ENCODE measurements at regions not wholly inside any gene's neighbourhood (a gene's known extent, or its start where the extent isn't known, plus 50 kb on each side); places are given as distances from the start of the nearest gene placed in this dataset.

DNA sequence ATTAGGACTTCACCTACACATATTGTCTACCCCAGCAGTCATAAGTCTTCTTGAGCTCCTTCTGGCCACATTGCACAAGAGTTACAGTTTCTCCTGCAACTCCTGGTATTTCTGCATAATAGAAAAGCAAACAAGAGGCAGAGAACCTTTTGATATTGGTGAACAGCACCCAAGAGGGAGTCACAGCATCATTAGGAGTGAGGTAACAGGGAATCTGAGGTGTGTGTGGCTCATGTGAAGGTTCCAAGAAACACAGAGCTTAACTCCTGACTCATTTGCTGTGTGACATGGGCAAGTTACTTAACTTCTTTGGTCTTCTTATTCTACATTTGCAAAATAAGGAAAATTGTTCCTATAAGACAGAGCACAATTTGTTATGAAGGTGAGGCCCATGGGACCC is 374.6 kb downstream of the INSC start:
- CTCF ChIA-PET = no interaction called here
- no peak for DNase-seq (ENCODE audit: low read depth, low spot score)
- POLR2A ChIA-PET = no interaction called here

More for the DNA sequence above, 374.6 kb downstream of the INSC start:
- no peaks in the 10 kb centered on the region for H3K9me3 ChIP-seq (ENCODE audit: control insufficient read depth in 1 of 2, insufficient read depth in 1 of 2, low read depth in 1 of 2, low read length in 2 of 2)
- BruUV-seq (replicated peaks) = no TSS peak
- no peaks in the 10 kb centered on the region for H3K79me2 ChIP-seq (ENCODE audit: insufficient read depth, low read length)
- no peak overlapping the region for H3K27ac ChIP-seq (ENCODE audit: low read depth, low read length)
- no peak overlapping the region for H3K9ac ChIP-seq (ENCODE audit: low read length)
- no peak overlapping the region for H2AFZ ChIP-seq (ENCODE audit: low read depth, low read length, poor library complexity, severe bottlenecking)
- no peak for TF ChIP-seq POLR2A (IDR thresholded peaks at IDR 0.05; ENCODE audit: borderline replicate concordance, extremely low read depth, insufficient read depth, insufficient read length)
- TF ChIP-seq, protein P1, sequence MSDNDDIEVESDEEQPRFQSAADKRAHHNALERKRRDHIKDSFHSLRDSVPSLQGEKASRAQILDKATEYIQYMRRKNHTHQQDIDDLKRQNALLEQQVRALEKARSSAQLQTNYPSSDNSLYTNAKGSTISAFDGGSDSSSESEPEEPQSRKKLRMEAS (IDR thresholded peaks at IDR 0.05) = no peak
- no peak for TF ChIP-seq EGR1 (IDR thresholded peaks at IDR 0.05; ENCODE audit: low read depth)
- TF ChIP-seq JUND (IDR thresholded peaks at IDR 0.05) = no peak
- TF ChIP-seq, protein P2, sequence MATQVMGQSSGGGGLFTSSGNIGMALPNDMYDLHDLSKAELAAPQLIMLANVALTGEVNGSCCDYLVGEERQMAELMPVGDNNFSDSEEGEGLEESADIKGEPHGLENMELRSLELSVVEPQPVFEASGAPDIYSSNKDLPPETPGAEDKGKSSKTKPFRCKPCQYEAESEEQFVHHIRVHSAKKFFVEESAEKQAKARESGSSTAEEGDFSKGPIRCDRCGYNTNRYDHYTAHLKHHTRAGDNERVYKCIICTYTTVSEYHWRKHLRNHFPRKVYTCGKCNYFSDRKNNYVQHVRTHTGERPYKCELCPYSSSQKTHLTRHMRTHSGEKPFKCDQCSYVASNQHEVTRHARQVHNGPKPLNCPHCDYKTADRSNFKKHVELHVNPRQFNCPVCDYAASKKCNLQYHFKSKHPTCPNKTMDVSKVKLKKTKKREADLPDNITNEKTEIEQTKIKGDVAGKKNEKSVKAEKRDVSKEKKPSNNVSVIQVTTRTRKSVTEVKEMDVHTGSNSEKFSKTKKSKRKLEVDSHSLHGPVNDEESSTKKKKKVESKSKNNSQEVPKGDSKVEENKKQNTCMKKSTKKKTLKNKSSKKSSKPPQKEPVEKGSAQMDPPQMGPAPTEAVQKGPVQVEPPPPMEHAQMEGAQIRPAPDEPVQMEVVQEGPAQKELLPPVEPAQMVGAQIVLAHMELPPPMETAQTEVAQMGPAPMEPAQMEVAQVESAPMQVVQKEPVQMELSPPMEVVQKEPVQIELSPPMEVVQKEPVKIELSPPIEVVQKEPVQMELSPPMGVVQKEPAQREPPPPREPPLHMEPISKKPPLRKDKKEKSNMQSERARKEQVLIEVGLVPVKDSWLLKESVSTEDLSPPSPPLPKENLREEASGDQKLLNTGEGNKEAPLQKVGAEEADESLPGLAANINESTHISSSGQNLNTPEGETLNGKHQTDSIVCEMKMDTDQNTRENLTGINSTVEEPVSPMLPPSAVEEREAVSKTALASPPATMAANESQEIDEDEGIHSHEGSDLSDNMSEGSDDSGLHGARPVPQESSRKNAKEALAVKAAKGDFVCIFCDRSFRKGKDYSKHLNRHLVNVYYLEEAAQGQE (IDR thresholded peaks at IDR 0.05; ENCODE audit: low read depth) = no peak
- TF ChIP-seq ZFX (IDR thresholded peaks at IDR 0.05) = no peak
- TF ChIP-seq SIN3A (IDR thresholded peaks at IDR 0.05; ENCODE audit: low read depth) = no peak
- TF ChIP-seq CBX3 (IDR thresholded peaks at IDR 0.05; ENCODE audit: low read depth) = no peak
- no peak for TF ChIP-seq ZNF274 (IDR thresholded peaks at IDR 0.05; ENCODE audit: low read depth, low read length)
- TF ChIP-seq ELF1 (IDR thresholded peaks at IDR 0.05; ENCODE audit: borderline replicate concordance, low read depth) = no peak
- no peak for TF ChIP-seq ZBTB33 (IDR thresholded peaks at IDR 0.05; ENCODE audit: extremely low read depth, insufficient replicate concordance, low read length)
- TF ChIP-seq CEBPB (IDR thresholded peaks at IDR 0.05; ENCODE audit: low read depth) = no peak
- no peak for TF ChIP-seq POLR2AphosphoS5 (IDR thresholded peaks at IDR 0.05; ENCODE audit: low read depth, low read length)
- TF ChIP-seq CTCF (IDR thresholded peaks at IDR 0.05 in 2 of 3, conservative IDR thresholded peaks at IDR 0.05 in 1 of 3; ENCODE audit: borderline replicate concordance in 1 of 3, insufficient read depth in 1 of 3, low read depth in 2 of 3, low read length in 2 of 3) = no peak
- no peak for TF ChIP-seq RAD21 (IDR thresholded peaks at IDR 0.05; ENCODE audit: low read depth)
- no peak for TF ChIP-seq ATF3 (IDR thresholded peaks at IDR 0.05)
- no peak for TF ChIP-seq SRF (IDR thresholded peaks at IDR 0.05; ENCODE audit: low read depth)
- no peak for TF ChIP-seq YY1 (IDR thresholded peaks at IDR 0.05; ENCODE audit: extremely low read depth, insufficient replicate concordance, low read depth, low read length)
- TF ChIP-seq EZH2 (IDR thresholded peaks at IDR 0.05) = no peak
- TF ChIP-seq EZH2phosphoT487 (IDR thresholded peaks at IDR 0.05; ENCODE audit: borderline replicate concordance) = no peak
- peaks cover 0 to 2% of the 10 kb centered on the region in 2 experiments; a peak in 1 of 4 replicates for H3K4me1 ChIP-seq (ENCODE audit: control insufficient read depth in 1 of 2, insufficient read depth in 2 of 2, low read length in 2 of 2)
- H3K9me2 ChIP-seq (ENCODE audit: insufficient read depth) = no peaks in the 10 kb centered on the region
- H3K27me3 ChIP-seq (ENCODE audit: insufficient read depth, low read length) = peaks cover 3% of the 10 kb centered on the region; the same call in 1 of the 2 replicates
- no peaks in the 10 kb centered on the region for H3K36me3 ChIP-seq (ENCODE audit: control insufficient read depth in 1 of 2, insufficient read depth in 2 of 2, low read length in 2 of 2)
- H3K4me3 ChIP-seq (replicated peaks in 1 of 2; ENCODE audit: low read depth in 1 of 2, low read length in 2 of 2) = no peak overlapping the region
- RAD21 ChIA-PET (ENCODE audit: low non-redundant PET in 1 of 2, low total read pairs in 2 of 2, uncharacterized antibody in 2 of 2, unreplicated experiment in 2 of 2) = no interaction called here
- H3K4me2 ChIP-seq (ENCODE audit: low read length) = no peak overlapping the region
- ATAC-seq = no peak
- H4K20me1 ChIP-seq (ENCODE audit: insufficient read depth) = no peaks in the 10 kb centered on the region
- intact Hi-C loops (cut with micrococcal nuclease) = no loop called here

Measured in HCT116 (cell line).